NT2/D1 (cell line): ENCODE measurements at regions not wholly inside any gene's neighbourhood (a gene's known extent, or its start where the extent isn't known, plus 50 kb on each side); places are given as distances from the start of the nearest gene placed in this dataset.

Source experiments
- YY1 ChIP-seq: IDR thresholded peaks from 2 replicates; pipeline ENCODE4 v1.6.1; 2011; ENCODE audit not compliant: insufficient read length, insufficient read depth
- ZNF274 ChIP-seq: IDR thresholded peaks from 2 replicates; pipeline ENCODE4 v1.6.1; 2011; ENCODE audit warnings: mild to moderate bottlenecking, low read depth, low read length

- TF ChIP-seq ZNF274, result no peak
- TF ChIP-seq YY1, result no peak
These were observed 466.3 kb upstream of the EPHA3 start for GRCh38 chr3:88641033-88641604.
